ENCODE measurements at regions not wholly inside any gene's neighbourhood (a gene's known extent, or its start where the extent isn't known, plus 50 kb on each side); places are given as distances from the start of the nearest gene placed in this dataset.
A peak's percentile ranks its signal among the peaks of the same experiment; 100 is the strongest.

DNA sequence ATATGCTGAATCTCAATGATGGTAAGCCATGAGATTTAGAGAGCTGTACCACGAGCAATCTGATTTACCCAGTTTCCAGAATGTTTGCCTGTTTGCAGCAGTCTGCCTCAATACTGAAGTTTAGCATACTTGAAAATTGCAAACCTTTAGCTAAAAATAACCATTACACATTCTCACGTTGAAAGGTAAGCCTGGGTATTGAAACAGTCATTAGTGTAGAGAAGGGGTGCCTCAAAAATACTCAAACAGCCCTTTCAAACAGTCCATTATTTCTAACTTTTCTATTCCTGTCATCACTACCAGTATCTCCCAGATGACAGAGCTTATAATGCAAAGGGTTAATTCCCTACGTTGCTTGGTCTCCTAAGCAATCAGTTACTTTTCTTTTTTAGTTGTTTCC lies 111.8 kb upstream of the MBNL1 start:
- no peak for DNase-seq

GRCh38 chr3:152157337-152157736 lies 111.4 kb upstream of the MBNL1 start:
- no peak for DNase-seq

- DNase-seq, result peak; percentile 5
These were observed 109.4 kb upstream of the MBNL1 start for GRCh38 chr3:152159328-152159727.

- DNase-seq, result no peak
These were observed 108.2 kb upstream of the MBNL1 start for GRCh38 chr3:152160350-152161011.

GRCh38 chr3:152172460-152172859 lies 96.3 kb upstream of the MBNL1 start:
- DNase-seq, result no peak

DNA sequence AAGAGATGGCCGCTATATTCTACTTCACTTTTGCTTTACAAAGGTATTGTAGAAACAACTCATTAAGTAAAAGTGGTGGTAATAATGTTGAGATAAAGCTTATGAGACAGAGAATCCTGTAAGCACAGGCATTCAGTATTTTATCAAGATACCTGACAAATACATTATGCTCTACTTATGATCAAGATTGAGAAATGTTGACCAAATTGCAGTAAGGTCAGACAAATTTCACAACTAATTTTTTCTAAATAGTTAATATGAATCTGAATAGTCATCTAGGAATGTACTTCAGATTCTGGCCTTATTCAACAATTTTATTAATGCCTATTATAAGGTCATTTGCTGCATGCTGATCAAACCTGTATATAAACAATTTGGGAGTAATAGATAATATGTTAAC lies 95.1 kb upstream of the MBNL1 start:
- DNase-seq, result no peak

DNA sequence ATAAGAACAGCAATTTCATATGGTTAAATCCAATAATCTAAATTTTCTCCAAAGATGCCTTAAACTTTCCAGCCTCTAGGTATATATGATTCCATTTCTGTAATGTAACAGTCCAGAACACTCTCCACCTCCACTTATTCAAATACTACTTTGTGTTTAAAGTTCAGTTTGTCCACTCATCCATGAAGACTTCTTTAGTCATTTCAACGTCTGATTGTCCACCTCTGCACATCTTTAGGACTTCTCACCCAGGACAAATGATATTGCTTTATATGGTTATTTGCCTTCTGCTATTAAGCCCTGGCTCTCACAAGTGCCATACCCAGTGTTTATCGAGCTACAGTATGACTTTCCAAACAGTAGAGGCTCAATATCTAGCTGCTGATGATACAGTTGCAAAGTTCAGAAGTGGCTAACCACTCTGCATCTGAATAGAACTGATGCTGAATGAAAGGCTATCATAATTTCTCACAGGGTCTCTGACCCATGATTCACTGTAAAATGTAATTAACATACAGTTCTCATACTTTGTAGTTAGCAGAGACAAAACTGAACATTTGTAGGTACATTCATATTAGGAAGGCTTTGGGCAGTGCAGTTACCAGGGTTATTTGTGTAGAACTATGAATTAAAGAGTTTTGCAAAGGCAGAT lies 93.7 kb upstream of the MBNL1 start:
- no peak for DNase-seq

DNA sequence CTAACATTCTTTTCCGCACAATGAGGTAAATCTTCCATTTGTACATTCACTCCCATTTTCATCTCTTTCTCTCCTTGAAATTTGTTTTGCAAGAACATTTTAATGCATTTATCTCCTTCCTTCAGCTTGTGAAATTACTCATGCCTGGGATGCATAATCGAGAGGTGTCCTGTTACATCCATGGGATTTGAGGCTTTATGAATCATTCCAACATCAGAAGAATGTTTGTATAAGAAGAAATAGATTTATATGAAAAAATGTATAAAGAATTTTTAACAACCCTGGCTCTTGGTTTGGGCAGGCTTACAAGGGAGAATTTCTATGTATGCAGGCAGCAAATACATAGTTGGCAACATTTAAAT lies 93.2 kb upstream of the MBNL1 start:
- peak; percentile 17 for DNase-seq

DNA sequence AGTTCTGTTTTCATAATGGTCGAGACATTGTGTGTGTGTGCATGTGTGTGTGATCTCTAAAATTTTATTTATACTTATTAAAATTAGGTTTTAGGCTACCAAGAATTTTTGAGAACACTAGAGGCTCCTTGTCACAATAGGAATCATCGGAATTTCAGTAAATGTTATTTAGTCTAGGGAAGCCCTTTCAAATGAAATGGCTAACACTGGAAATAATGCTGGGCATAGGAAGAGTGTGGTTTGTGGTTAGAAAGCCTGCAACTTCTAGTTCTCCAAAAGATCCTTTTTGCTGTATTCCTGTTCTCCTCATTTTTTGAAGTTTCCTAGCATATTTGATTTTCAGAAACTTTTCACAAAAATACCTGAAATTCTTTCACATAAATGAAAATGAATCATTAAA lies 92.5 kb upstream of the MBNL1 start:
- DNase-seq, result no peak

- no peak for DNase-seq
These were observed 91.7 kb upstream of the MBNL1 start for GRCh38 chr3:152176998-152177397.

- DNase-seq, result no peak
These were observed 91.0 kb upstream of the MBNL1 start for GRCh38 chr3:152177757-152178156.

DNA sequence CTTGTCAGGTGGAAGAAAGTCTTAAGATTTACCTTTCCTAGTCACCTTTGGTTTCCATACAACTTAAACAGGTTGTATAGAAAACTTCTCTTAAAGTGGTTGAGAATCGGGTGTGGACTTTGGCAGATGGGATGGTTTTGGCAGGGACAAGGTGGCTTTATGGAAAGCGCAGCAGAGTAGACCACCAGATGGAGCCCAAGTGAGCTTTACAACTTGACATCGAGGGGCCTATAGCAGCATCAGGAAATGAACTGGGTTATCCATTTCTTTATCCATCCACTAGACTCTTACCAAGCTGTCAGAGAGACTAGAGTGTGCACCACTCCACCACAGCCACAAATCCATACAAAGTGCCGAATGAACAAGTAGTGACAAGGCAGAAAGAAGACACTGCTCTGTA lies 85.3 kb upstream of the MBNL1 start:
- peak; percentile 29 for DNase-seq

- DNase-seq, result no peak
These were observed 83.6 kb upstream of the MBNL1 start for GRCh38 chr3:152184971-152185686.

DNA sequence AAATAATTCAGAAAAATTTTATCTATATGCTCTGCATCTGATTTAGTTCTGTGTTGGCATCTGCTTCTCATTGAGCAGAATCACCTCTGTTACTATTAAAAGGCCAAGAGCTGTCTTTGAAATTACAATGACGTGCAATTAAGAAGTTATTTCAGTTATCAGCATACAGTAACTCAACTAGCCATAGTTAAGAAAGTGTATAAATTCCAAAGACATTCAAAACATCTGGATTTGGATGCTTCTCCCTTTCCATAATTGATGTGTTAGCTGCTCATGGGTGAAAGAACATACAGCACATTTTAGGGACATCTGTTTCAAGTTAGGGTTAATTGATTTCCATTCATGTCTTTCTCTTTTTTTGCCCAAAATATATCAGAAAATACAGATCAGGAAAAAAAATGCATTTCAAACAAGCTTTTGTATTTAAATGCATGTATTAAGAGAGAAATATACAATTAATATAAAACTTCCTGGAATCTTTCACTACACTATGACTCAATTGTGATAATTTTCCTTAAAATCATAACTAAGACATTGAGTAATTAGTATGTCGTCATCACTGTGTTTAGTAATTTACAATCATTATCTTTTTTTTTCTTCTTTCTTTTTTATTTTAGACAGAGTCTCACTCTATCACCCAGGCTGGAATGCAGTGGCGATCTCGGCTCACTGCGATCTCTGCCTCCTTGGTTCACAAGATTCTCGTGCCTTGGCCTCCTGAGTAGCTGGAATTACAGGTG lies 82.7 kb upstream of the MBNL1 start:
- DNase-seq, result no peak

DNA sequence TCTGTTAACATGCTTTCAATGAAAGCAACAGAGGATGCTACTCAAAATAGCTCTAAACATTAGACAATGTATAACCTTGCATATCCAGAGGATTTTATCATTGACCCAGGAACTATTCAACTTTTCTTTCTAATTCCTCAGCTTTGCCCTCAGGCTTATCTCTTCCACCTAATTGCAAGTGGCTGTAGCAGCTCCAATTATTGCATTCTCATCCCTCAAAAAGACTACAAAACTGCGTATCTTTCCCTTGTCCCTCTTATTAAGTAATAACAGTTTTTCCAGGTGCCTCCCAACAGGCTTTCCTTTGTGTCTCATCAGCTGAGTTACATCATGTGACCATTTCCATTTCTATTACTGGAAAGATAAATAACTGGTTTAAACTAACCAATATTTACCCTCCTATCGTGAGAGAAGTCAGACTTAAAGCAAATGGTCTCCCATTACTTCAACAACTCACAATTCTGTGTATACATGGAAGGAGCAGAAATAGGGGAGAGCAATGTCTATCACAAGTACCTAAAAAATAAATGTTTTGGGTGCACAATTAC lies 78.0 kb upstream of the MBNL1 start:
- DNase-seq, result peak; percentile 60

DNA sequence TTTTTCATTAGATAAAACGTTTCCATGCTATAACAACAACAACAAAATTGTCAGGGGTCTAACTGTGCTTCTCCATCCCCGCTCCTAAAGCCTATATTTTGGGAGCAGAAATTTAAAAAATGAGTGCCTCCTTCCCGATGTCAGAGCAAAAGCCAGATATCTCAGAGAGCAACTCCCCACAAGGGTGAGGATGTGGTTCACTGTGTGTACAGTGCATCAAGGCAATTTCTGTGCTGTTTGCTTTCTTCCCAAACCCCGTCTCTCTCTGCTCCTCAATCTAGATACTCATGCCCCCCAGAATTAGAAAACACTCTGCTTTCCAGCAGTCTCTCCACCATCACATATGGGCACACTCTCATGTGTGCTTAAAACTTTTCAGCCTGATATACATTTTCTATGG lies 76.7 kb upstream of the MBNL1 start:
- no peak for DNase-seq

DNA sequence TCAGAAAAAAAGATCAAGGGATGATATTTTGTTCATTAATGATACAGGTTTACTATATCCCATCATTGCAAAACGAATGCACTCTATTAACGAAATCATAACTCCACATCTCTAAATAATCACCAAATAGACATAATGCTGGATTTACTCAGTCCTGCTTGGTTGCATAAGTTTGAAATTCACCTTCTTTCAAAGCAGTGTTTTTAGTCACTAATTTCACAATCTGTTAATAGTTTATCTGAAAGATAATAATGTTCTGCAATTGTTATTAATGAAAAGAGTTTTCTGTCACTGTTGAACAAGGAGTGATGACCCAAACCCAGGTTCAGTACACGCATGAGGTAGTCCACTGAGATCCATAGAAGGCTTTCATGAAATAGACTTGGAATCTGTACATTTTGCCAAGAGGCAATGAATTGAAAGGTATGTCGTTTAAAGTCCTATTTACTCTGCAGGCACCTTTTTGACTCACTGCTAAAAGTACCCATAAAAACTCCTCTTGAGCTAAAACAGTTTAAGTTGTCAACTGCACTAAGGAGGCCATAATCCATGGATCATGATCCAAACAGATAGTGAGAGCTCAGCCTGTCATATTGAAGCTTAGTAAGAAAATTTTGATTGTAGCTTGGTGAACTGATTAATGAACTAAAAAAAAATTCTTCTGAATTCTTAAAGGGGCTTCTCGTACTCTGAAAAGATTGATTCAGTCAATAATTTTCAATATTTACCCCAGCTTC lies 75.6 kb upstream of the MBNL1 start:
- DNase-seq, result no peak

GRCh38 chr3:152193673-152194267 lies 75.0 kb upstream of the MBNL1 start:
- DNase-seq, result no peak

DNA sequence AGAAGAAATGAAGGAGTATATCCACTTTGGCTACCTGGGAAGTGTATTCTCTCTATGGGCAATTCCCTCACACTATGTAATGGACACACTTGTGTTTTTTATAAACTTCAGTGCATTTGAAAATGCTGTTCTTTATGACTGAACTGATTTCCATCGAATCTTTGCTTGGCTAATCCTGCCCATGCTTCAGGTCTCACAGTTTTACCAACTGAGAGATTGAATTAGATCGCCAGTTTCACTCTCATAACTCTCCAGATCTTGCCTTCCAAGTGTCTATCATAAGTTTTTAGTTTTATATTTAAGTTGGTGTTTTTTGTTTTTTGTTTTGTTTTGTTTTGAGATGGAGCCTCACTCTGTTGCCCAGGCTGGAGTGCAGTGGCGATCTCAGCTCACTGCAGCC lies 73.5 kb upstream of the MBNL1 start:
- DNase-seq, result no peak

DNA sequence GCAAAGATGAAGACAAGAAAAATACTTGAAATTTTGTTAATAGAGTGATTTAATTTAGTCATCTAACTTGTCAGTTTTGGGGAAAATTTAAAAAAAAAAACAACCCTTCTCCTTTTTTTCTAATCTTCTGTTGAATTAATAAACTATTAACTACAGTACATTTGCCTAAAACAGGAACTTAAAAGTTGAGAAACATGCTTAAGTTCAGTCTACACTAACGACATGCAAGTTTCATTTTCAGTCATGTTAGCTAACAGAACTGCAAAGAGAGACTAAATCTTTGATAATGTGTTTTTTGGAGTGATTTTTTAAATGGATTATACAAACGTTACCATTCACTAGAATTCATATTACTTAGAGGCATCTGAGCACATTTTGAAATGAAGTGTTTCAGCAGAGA lies 71.9 kb upstream of the MBNL1 start:
- DNase-seq, result no peak

GRCh38 chr3:152197451-152197850 lies 71.3 kb upstream of the MBNL1 start:
- no peak for DNase-seq

DNA sequence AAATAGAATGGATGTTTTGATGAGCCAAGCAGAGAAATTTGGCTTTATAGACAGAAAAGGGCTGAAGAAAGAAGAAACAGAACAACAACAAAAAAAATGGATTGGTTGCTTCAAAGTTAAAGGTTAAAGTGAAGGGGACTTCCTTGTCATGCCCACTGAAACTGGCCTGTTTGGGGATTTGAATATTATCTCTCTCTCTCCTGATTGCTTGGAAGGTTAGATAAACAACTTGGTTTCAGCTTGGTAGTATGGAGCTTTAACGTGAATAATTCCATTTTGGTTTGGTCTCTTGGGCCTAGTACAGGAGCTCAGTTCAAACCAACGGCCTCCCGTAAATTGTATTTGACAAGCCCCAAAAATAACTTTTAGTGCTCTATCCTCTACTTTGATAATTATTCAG lies 70.8 kb upstream of the MBNL1 start:
- no peak for DNase-seq

Measured in DMS53 (cell line).